ENCODE measurements at regions not wholly inside any gene's neighbourhood (a gene's known extent, or its start where the extent isn't known, plus 50 kb on each side); places are given as distances from the start of the nearest gene placed in this dataset.

GRCh38 chr18:25408293-25408692 is 56.3 kb upstream of the ZNF521 start:
- TF ChIP-seq CTCF (optimal IDR thresholded peaks at IDR 0.05 in 1 of 3, IDR thresholded peaks at IDR 0.05 in 1 of 3, conservative IDR thresholded peaks at IDR 0.05 in 1 of 3; ENCODE audit: extremely low read depth in 1 of 3, insufficient read depth in 2 of 3, low read length in 3 of 3) (no peak), EZH2 (IDR thresholded peaks at IDR 0.05; ENCODE audit: low read length) (no peak)

Measured in keratinocyte (primary cell).